ENCODE measurements at regions not wholly inside any gene's neighbourhood (a gene's known extent, or its start where the extent isn't known, plus 50 kb on each side); places are given as distances from the start of the nearest gene placed in this dataset.

- TF ChIP-seq CTCF (IDR thresholded peaks at IDR 0.05; ENCODE audit: insufficient read depth, low read length) (no peak), POLR2AphosphoS5 (IDR thresholded peaks at IDR 0.05; ENCODE audit: low read depth) (no peak)
Observed at GRCh38 chr6:85752602-85753001, 109.9 kb upstream of the SYNCRIP start.
